KBM-7 (cell line): ENCODE measurements at regions not wholly inside any gene's neighbourhood (a gene's known extent, or its start where the extent isn't known, plus 50 kb on each side); places are given as distances from the start of the nearest gene placed in this dataset.

Source experiments
- DNase-seq: peaks from one replicate; pipeline ENCODE4 v3.0.0-alpha.2; 2015
- in situ Hi-C: fragments of 300-500 bp; cut with MboI; formaldehyde crosslinking; loops from 2 replicates; pipeline ENCODE4 v1.14.3; 2020; ENCODE audit warnings: low sequenced_read_pairs, low pct_unique_long_range_greater_than_20kb, mixed read lengths

DNA sequence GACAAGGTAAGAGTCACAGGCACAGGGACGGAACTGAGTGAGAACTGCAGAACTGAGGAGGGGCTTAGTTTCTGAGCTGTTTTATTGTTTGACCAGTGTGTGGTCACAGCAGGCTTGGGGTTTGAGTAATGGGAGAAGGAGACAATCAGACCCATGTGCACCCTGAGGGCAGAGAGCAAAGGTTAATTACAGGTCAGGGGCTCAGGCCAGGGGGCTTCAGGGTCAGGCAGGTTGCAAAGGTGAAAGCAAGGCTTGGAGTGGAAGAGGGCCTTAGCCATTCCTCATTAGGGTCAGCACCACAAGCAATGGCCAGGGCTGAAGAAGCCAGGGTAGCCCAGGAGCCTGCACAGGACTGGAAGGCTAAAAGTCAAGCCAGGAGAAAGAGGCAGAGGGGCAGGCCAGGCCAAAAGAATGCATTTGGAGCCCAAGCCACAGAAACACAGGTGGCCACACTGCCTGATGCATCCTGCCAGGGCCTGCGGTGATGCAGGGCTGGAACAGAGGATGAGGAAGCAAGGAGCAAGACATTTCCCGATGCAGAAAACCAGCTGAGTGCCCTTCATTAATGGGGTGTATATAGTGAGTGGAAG lies 209.8 kb upstream of the GYPC start:
- in situ Hi-C loops = no loop called here

DNA sequence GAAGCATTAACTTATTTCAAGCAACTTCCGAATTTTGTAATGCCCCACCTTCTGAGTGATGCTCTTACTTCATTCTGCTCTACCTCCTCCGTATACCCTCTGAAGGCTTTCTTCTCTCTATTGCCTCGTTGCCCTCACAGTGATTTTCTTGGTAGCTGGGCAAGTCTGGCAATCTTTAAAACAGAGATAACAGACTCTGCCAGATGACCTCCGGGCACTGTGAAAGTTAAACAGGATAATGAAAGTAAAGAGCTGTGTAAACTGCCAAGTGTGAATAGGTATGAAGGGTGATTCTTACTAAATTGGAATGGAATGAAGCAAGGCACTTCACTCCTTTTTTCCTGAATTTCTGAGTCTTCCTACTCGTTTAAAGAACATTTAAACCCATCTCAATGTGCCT lies 207.3 kb upstream of the GYPC start:
- in situ Hi-C loops = no loop called here
- DNase-seq = no peak

More for the DNA sequence above, 209.8 kb upstream of the GYPC start:
- no peak for DNase-seq

DNA sequence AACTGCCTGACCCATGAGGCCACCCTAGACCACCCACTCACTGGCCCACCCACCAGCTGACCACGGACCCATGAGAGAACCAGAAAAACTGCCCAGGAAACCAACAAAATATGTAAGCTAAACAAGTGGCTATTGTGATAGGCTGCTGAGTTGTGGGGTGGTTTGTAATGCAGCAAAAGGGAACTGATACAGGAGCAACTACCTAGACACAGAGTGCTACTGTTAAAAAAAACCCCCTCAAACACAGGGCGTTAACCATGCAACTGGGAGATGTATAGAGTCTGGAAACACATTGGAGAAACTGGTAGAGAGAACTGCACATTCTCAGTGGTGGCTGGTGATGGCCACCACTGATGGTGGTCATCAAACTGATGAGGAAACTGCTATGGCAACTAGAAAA lies 206.3 kb upstream of the GYPC start:
- in situ Hi-C loops = no loop called here
- DNase-seq = no peak

DNA sequence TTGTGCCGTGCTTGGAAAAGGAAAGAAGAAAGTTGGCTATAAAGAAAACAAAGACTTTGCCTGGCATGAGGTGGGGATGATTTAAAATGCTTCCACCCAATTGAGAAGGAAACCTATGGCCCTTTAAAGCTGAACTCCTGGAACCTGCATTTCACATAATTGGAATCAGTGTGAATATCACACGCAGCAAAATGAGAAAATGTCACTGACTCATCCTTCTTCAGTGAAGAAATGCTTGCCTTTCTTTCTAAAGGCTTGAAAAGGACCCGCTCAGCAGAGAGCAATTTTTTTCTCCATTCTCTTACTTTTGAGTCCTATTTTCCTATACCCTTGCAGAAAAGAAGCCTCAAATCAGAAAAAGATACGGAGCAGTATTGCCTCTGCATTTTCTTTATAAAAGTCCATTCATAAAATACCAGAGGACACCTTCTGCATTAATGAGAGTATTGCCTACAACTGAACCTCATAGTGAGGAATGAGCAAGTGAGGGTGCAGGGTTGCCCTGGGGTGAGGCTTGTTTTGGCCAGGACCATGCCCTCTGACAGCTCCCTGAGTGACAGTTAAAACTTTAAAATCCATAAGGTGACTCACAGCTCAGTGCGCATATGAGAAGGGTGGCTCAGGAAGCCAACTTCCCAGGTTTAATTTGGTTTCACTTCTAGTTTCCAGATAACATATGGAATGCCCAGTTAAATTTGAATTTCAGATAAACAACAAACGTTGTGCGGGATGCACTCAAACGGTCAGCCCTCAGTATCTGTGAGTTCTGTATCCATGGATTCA lies 191.9 kb upstream of the GYPC start:
- in situ Hi-C loops = no loop called here
- DNase-seq = no peak

DNA sequence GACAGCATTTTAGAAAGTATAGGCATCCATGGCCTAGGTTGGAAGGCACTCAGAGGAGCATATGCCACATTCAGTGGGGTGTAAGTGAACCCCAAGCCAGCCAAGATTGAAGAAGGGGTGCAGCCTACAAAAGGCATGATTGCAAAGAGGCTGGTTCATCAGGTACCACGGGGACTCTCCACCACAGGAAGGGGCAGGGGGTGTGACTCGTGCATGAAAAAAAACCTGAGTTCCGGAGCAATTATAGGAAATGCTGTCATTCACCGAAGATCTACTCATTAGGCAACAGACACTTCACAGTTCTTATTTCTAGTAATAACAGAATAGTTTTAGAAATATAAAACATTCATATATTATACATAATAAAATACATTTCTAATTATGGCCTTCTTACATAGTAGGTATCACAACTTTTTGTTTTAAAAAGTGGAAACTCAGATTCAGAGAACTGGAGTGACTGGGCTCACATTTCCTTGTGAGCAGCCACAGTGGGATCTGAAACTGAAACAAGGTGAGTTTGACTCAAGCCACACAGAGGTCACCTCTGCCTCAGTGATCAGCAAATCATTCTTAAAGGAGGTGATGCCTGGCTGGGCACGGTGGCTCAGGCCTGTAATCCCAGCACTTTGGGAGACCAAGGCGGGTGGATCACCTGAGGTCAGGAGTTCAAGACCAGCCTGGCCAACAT lies 188.4 kb upstream of the GYPC start:
- no peak for DNase-seq
- in situ Hi-C loops = no loop called here

DNA sequence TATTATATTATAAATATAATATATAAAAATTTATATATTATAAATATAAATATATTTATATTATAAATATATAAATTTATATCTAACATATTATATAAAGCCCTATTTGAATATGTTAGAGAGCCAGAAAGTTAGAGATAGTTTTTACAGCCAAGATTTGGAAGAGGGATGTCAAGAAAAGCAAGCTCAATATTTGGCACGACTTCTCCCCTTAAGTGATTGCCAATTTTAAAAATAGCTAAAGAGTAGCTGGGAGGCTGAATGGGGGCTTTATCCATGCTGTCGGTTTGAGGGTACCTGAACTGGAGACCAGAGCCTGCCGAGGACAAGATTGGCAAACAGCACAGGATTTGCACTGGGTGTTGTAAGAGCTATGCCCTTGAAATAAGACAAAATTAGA lies 180.9 kb upstream of the GYPC start:
- in situ Hi-C loops = no loop called here
- no peak for DNase-seq

DNA sequence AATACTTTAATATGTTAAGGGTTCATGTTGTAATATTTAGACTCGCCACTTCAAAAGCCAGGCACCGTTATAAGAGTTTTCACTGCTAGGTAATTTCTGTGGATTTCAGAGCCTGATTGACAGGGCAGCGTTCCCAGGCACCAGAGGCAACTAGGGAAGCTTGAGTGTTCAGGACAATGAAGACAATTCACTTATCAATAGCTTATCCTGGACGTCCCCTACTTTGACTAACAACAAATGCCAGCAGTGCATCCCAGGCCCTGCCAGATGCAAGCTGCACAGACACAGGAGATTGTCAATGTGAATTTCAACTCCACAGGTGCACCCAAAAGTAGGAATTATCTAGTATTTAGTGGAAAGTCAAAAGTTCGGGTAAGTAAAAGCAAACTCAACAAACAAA lies 179.3 kb upstream of the GYPC start:
- in situ Hi-C loops = no loop called here

DNA sequence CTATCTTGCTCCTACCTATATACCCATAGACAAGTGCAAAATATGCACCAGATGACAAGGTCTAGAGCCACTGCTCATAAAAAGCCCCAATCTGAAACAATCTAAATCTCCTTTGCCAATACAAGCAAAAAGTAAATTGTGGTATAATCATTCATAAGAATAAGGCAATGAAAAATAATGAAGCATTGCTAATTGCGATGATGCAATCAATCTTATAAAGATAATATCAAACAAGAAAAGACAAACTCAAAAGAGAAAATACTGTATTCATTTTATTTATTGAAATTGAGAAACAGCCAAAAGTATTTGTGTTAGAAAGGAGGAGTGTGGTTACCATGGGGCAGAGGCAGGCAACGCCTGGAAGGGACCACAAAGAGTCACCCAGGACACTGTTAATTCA lies 175.9 kb upstream of the GYPC start:
- in situ Hi-C loops = no loop called here
- no peak for DNase-seq

More for the DNA sequence above, 179.3 kb upstream of the GYPC start:
- no peak for DNase-seq

DNA sequence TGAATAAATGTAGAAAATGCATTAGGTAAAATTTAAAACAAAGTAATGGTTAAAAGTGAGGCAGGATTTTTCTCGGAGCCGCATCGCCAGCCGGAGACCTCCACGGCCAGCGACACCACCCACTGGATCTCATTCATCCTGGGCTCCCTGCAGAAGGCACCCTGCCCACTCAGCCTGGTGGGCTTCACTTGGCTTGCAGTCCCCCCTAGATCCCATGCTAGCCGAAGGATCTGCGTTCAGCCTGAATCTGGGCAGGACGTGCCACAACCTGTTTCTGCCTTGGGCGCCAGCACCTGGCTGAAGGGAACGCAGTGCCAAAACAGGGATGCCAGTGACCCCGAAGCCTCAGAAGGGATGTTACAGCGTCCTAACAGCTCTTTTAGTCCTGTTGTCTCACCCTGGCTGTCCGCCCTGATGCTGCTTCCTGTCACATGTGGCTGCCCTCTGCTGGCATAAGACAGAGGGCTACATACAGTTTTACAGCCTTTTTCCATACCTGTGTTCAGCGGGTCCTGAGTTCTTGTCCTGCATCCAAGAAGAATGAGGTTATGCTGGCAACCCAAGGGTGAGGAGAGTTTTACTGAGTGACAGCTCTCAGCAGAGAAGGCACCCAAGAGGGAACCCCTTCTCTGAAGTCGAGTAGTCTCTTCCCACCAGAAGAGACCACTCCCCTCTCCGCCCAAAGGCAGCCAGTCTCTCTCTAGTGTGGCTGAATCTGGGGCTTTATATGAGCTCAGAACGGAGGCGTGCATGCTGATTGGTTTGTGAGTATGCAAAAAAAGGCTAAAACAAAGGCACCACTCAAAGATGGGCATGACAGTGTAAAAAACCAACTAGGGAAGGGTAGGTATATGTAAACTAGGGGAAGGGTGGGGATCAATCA lies 173.1 kb upstream of the GYPC start:
- DNase-seq = peak; percentile 5
- in situ Hi-C loops = no loop called here

DNA sequence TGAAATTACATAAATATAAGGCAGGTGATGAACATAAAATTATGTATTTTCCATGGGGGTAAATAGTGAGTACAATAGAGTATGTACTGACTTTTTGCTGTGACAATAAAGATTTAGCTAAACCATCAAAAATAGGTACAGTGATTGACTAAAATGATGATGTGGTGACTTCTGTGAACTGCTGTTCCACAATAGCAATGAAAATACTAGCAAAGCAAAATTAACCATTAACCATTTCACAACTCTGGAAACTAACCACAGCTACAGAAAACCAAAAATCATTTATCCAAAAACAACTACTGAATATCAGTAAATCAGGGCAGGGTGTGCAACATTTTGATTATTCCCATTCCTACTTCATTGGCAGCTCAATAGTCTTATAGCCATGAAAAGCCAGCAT lies 161.4 kb upstream of the GYPC start:
- in situ Hi-C loops = no loop called here

DNA sequence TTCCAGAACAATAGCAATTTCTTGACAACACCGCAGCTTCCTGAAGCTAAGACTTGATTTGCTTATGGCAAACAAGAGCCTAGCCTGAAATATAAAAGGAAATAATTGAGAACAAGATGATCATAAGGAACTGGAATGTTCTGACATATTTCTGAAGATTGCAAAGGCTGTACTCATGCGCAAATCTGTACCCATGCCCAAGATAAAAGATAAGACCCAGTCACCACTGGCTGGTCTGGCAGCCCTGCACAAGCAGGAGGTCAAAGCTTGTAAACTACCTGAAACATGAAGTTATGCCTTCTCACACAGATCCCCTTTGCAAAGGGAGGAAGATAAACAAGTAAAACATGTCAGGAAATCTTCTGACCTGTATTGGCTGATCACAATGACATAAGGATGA lies 160.8 kb upstream of the GYPC start:
- in situ Hi-C loops = no loop called here
- DNase-seq = no peak

More for the DNA sequence above, 161.4 kb upstream of the GYPC start:
- DNase-seq = no peak

DNA sequence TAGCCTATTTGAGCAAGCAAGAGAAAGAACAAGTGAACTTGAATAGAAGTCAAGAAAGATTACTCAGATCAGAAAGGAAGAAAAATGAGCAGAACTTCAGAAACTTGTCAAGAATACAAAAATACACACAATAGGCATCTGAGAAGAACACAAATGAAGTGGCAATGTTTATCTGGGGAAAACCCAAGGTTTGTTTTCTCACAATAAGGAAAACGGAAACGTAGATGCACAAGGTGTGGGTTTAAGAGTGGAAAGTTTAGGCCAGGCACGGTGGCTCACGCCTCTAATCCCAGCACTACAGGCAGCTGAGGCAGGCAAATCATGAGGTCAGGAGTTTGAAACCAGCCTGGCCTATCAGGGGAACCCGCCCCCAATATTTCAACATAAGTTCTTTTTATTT lies 159.5 kb upstream of the GYPC start:
- in situ Hi-C loops = no loop called here
- DNase-seq = no peak

DNA sequence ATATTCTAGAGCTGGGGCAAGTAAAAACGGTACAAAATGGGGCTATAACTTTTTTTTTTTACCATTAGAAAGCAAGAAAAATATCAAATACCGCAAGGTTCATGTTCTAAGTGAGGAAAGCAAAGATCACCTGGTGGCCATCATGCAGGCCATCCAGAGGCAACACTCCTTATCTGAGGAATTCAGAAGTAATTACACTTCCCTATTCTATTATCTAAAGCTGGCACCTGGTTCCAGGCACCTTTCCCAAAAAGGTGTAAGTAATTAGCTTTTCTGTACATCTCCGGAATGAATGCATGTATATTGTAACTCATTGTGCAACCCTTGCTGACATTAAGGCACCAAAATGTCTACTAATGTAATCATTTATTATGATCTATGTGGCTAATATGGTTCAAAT lies 152.5 kb upstream of the GYPC start:
- in situ Hi-C loops = no loop called here
- DNase-seq = no peak

DNA sequence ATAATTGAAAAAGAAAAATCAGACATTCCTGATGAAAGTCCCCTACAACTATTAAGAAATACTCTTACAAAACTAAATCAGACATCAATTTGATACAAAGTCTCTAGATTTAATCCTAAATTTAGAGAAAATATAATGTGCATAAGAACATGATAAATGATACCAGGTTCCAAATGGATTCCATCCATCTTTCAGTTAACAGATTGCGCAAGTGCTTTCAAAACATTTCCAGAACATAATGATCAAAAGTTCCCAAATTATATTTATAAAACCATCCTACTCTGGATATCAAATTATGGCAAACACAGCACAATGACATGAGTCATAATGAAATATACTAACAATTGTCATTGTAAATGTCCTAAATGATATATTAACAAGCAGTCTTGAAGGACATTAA lies 151.0 kb upstream of the GYPC start:
- no peak for DNase-seq
- in situ Hi-C loops = no loop called here

DNA sequence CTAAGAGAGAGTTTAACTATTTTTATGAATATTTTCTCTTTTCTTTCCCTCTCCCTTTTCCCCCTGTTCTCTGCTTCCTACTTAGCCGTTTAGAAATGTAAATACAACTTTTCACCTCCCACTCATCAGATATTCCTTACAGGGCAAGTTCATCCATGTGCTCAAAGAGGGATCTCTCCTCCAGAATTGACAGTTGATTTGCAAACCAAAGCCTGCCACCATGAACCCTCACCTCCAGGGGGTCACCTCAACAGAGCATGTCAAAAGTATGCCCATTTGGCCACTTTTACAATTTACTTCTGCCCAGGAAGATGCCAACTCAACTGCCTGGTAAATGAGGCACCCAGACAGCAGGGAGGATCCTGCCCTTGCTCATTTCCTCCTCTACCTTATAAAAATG lies 149.2 kb upstream of the GYPC start:
- DNase-seq = no peak
- in situ Hi-C loops = no loop called here

DNA sequence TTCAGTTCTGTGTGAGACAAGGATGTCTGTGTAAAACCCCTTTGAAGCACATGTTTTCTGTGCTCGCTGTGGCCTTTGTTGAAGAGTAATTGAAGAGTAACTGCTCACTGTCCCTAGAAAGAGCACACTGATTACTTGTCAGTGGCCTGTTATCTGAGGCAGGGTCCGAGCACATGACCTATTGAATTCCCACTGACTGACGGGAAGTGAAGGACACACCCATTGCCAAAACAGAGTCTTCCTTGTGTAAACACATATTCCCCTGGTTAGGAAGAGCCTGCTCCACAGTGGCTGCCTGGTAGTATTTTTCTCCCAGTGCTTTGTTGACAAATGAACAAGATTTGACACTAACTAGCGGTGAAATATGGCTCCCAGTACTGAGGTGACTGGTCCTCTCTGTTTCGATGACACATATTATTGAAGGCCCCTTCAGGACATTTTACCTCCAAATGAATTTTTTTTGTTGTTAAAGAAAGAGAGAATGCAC lies 148.5 kb upstream of the GYPC start:
- DNase-seq = no peak
- in situ Hi-C loops = no loop called here

DNA sequence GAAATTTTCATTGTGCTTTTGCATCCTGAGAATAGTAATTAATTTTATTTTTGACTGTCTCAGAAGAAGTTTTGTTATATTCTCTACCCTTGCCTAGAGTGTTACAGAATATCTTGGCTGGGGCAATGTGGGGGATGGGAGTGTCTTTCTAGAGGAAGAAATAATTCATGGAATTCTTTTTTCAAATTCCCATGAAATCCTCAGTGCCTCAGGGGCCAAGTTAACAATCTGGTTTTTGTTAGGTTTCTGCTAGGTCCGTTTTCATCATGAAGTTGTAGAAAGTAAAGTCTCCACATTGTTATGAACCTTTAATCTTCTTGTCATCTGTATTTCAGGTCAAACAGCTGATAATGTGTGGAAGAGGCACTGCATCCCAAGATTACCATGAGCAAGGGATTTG lies 145.6 kb upstream of the GYPC start:
- DNase-seq = no peak

DNA sequence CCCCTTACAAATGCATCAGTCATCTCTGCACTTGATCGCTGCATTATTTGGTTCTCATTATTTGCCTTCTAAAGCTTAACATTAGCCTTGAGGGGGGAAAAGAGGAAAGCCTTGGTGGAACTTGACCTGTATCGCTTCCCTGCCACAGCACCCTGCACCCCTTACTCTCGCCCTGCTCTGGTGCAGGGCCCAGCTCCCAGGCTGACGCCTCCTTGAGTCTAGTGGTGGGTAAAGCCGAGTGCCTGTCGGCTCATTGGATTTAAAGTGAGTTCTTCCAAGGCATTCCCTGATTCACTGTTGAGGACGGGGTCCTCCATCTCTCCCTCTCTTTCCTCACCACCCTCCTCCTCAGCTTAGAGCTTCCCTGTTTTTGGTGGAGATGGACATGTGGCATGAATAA lies 145.0 kb upstream of the GYPC start:
- DNase-seq = no peak
- in situ Hi-C loops = no loop called here

More for the DNA sequence above, 145.6 kb upstream of the GYPC start:
- in situ Hi-C loops = no loop called here

DNA sequence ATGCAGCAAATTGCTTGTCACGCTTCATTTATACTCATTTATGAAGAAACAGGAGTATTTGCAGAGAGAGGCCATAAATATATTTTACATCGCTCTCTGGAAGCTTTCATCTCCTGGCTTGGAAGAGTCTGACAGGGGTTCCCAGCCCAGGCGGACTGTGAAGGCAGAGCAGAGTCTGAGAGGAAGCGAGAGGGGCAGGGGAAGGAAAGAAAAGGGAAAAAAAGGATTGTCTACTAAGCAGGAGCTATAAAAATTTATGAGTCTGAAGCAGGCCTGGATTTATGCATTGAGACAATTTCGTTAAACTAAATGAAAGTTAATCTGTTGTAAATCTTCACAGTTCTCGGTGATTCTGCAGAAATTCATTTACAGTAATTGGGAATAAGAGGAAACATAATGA lies 143.9 kb upstream of the GYPC start:
- in situ Hi-C loops = no loop called here
- DNase-seq = no peak
